ENCODE measurements at regions not wholly inside any gene's neighbourhood (a gene's known extent, or its start where the extent isn't known, plus 50 kb on each side); places are given as distances from the start of the nearest gene placed in this dataset.

GRCh38 chr2:173819852-173820251 lies 145.3 kb downstream of the SP3 start:
- in situ Hi-C loops (cut with MboI; ENCODE audit: low pct_unique_long_range_greater_than_20kb in 2 of 9, low sequenced_read_pairs in 9 of 9, unreplicated experiment in 9 of 9) = no loop called here
- WGBS, 10 experiments = 58 to 83% (median 73%) methylated on average over 1 to 4 of the region's 5 CpGs; no CpG with 5 or more reads in 2 of the 10 experiments
- Histone ChIP-seq H3K27ac (peak overlapping the region in 1 of 2 donors; percentile 18), H3K4me1 (replicated peaks in 1 of 2) (peaks cover 8 to 27% of the 10 kb centered on the region in 2 donors), H3K4me3 (no peak overlapping the region)
- peak in 5 of 8 experiments; percentile 35 to 75 (median 63) for ATAC-seq (replicated peaks in 6 of 8)

- H3K4me3 ChIP-seq = no peak overlapping the region
- no peak overlapping the region for H3K27ac ChIP-seq
- H3K4me1 ChIP-seq (replicated peaks in 1 of 2) = peaks cover 8 to 27% of the 10 kb centered on the region in 2 donors
- WGBS, 10 experiments = 40 to 100% (median 95%) methylated on average over 1 to 9 of the region's 9 CpGs; no CpG with 5 or more reads in 2 of the 10 experiments
- in situ Hi-C loops (cut with MboI; ENCODE audit: low pct_unique_long_range_greater_than_20kb in 2 of 9, low sequenced_read_pairs in 9 of 9, unreplicated experiment in 9 of 9) = no loop called here
- no peak for ATAC-seq (replicated peaks in 6 of 8)
These were observed 143.7 kb downstream of the SP3 start for GRCh38 chr2:173821451-173821850.

- WGBS, 10 experiments = 50 to 92% (median 71%) methylated on average over 1 to 5 of the region's 6 CpGs; no CpG with 5 or more reads in 2 of the 10 experiments
- in situ Hi-C loops (cut with MboI; ENCODE audit: low pct_unique_long_range_greater_than_20kb in 2 of 9, low sequenced_read_pairs in 9 of 9, unreplicated experiment in 9 of 9) = no loop called here
- peaks cover 8 to 27% of the 10 kb centered on the region in 2 donors for H3K4me1 ChIP-seq (replicated peaks in 1 of 2)
- H3K4me3 ChIP-seq = no peak overlapping the region
- no peak overlapping the region for H3K27ac ChIP-seq
- ATAC-seq (replicated peaks in 6 of 8) = no peak
These were observed 142.2 kb downstream of the SP3 start for GRCh38 chr2:173822889-173823542.

- no peak overlapping the region for H3K27ac ChIP-seq
- 68 to 100% (median 87%) methylated on average over 2 to 4 of the region's 4 CpGs; no CpG with 5 or more reads in 5 of the 10 experiments for WGBS, 10 experiments
- in situ Hi-C loops (cut with MboI; ENCODE audit: low pct_unique_long_range_greater_than_20kb in 2 of 9, low sequenced_read_pairs in 9 of 9, unreplicated experiment in 9 of 9) = no loop called here
- ATAC-seq (replicated peaks in 6 of 8) = no peak
- no peak overlapping the region for H3K4me3 ChIP-seq
- peaks cover 8 to 21% of the 10 kb centered on the region in 2 donors for H3K4me1 ChIP-seq (replicated peaks in 1 of 2)
These were observed 141.6 kb downstream of the SP3 start for GRCh38 chr2:173823543-173823939.

- ATAC-seq (replicated peaks in 6 of 8) = no peak
- Histone ChIP-seq H3K4me1 (replicated peaks in 1 of 2) (peaks cover 19 to 20% of the 10 kb centered on the region in 2 donors), H3K4me3 (no peak overlapping the region), H3K27ac (no peak overlapping the region)
- in situ Hi-C loops (cut with MboI; ENCODE audit: low pct_unique_long_range_greater_than_20kb in 2 of 9, low sequenced_read_pairs in 9 of 9, unreplicated experiment in 9 of 9) = no loop called here
- 58 to 95% (median 88%) methylated on average over 2 to 9 of the region's 9 CpGs; no CpG with 5 or more reads in 1 of the 10 experiments for WGBS, 10 experiments
These were observed 136.7 kb downstream of the SP3 start for GRCh38 chr2:173828189-173829142.

GRCh38 chr2:173829727-173830126 lies 135.4 kb downstream of the SP3 start:
- 0 to 100% (median 83%) methylated on average over 1 to 4 of the region's 4 CpGs; no CpG with 5 or more reads in 5 of the 10 experiments for WGBS, 10 experiments
- Histone ChIP-seq H3K4me1 (replicated peaks in 1 of 2) (peaks cover 19 to 20% of the 10 kb centered on the region in 2 donors), H3K4me3 (no peak overlapping the region), H3K27ac (no peak overlapping the region)
- no peak for ATAC-seq (replicated peaks in 6 of 8)
- in situ Hi-C loops (cut with MboI; ENCODE audit: low pct_unique_long_range_greater_than_20kb in 2 of 9, low sequenced_read_pairs in 9 of 9, unreplicated experiment in 9 of 9) = no loop called here

- in situ Hi-C loops (cut with MboI; ENCODE audit: low pct_unique_long_range_greater_than_20kb in 2 of 9, low sequenced_read_pairs in 9 of 9, unreplicated experiment in 9 of 9) = no loop called here
- ATAC-seq (replicated peaks in 6 of 8) = no peak
- Histone ChIP-seq H3K4me1 (replicated peaks in 1 of 2) (peaks cover 19 to 20% of the 10 kb centered on the region in 2 donors), H3K27ac (no peak overlapping the region), H3K4me3 (no peak overlapping the region)
- 20 to 100% (median 69%) methylated on average over 1 to 4 of the region's 4 CpGs; no CpG with 5 or more reads in 6 of the 10 experiments for WGBS, 10 experiments
These were observed 135.0 kb downstream of the SP3 start for GRCh38 chr2:173830170-173830569.

GRCh38 chr2:173831312-173832229 lies 133.6 kb downstream of the SP3 start:
- 0 to 100% (median 68%) methylated on average over 1 to 5 of the region's 11 CpGs; no CpG with 5 or more reads in 1 of the 10 experiments for WGBS, 10 experiments
- peak in 7 of 8 experiments; percentile 58 to 96 (median 91) for ATAC-seq (replicated peaks in 6 of 8)
- Histone ChIP-seq H3K4me3 (no peak overlapping the region), H3K27ac (peak overlapping the region; percentile 10 to 63), H3K4me1 (replicated peaks in 1 of 2) (peaks cover 19 to 20% of the 10 kb centered on the region in 2 donors)
- in situ Hi-C loops (cut with MboI; ENCODE audit: low pct_unique_long_range_greater_than_20kb in 2 of 9, low sequenced_read_pairs in 9 of 9, unreplicated experiment in 9 of 9) = no loop called here

- Histone ChIP-seq H3K4me1 (replicated peaks in 1 of 2) (peaks cover 19 to 20% of the 10 kb centered on the region in 2 donors), H3K4me3 (no peak overlapping the region), H3K27ac (no peak overlapping the region)
- in situ Hi-C loops (cut with MboI; ENCODE audit: low pct_unique_long_range_greater_than_20kb in 2 of 9, low sequenced_read_pairs in 9 of 9, unreplicated experiment in 9 of 9) = no loop called here
- ATAC-seq (replicated peaks in 6 of 8) = peak in 1 of 8 experiments; percentile 37
- 80 to 100% (median 85%) methylated on average over 1 to 2 of the region's 2 CpGs; no CpG with 5 or more reads in 2 of the 10 experiments for WGBS, 10 experiments
These were observed 131.0 kb downstream of the SP3 start for GRCh38 chr2:173834141-173834540.

- H3K4me1 ChIP-seq (replicated peaks in 1 of 2) = peaks cover 18 to 19% of the 10 kb centered on the region in 2 donors
- WGBS, 10 experiments = 29 to 100% (median 52%) methylated on average over 1 to 2 of the region's 2 CpGs; no CpG with 5 or more reads in 6 of the 10 experiments
- no peak overlapping the region for H3K27ac ChIP-seq
- in situ Hi-C loops (cut with MboI; ENCODE audit: low pct_unique_long_range_greater_than_20kb in 2 of 9, low sequenced_read_pairs in 9 of 9, unreplicated experiment in 9 of 9) = no loop called here
- no peak overlapping the region for H3K4me3 ChIP-seq
- ATAC-seq (replicated peaks in 6 of 8) = peak in 3 of 8 experiments; percentile 11 to 74 (median 28)
These were observed 129.4 kb downstream of the SP3 start for GRCh38 chr2:173835726-173836125.

- no peak overlapping the region for H3K4me3 ChIP-seq
- no peak overlapping the region for H3K27ac ChIP-seq
- H3K4me1 ChIP-seq (replicated peaks in 1 of 2) = peaks cover 0 to 7% of the 10 kb centered on the region in 2 donors
- ATAC-seq (replicated peaks in 6 of 8) = no peak
- in situ Hi-C loops (cut with MboI; ENCODE audit: low pct_unique_long_range_greater_than_20kb in 2 of 9, low sequenced_read_pairs in 9 of 9, unreplicated experiment in 9 of 9) = no loop called here
These were observed 124.1 kb downstream of the SP3 start for GRCh38 chr2:173841110-173841509.

GRCh38 chr2:173843526-173843925 lies 121.6 kb downstream of the SP3 start:
- WGBS, 10 experiments = 42 to 87% (median 69%) methylated on average over 2 to 6 of the region's 6 CpGs
- H3K4me3 ChIP-seq = no peak overlapping the region
- no peak for ATAC-seq (replicated peaks in 6 of 8)
- H3K4me1 ChIP-seq (replicated peaks in 1 of 2) = peaks cover 0 to 7% of the 10 kb centered on the region in 2 donors
- in situ Hi-C loops (cut with MboI; ENCODE audit: low pct_unique_long_range_greater_than_20kb in 2 of 9, low sequenced_read_pairs in 9 of 9, unreplicated experiment in 9 of 9) = no loop called here
- H3K27ac ChIP-seq = no peak overlapping the region
